DND-41 (cell line): ENCODE measurements at regions not wholly inside any gene's neighbourhood (a gene's known extent, or its start where the extent isn't known, plus 50 kb on each side); places are given as distances from the start of the nearest gene placed in this dataset.
"Not testable (repeated sequence)": the region's sequence is repeated elsewhere in the genome, so short reads cannot be mapped to it uniquely, and the experiment has no call there.

Source experiments
- ATAC-seq: fragments of 200-7000 bp; cut with Tn5 transposase; 3 replicates; pipeline ENCODE4 v1.9.1; 2021; ENCODE audit warnings: low read depth; ENCODE audit not compliant: insufficient read depth
- DNase-seq: peaks from one replicate; pipeline ENCODE4 v3.0.0-alpha.2; 2020
- H2AFZ ChIP-seq: 2 replicates; pipeline ENCODE4 v1.6.0; 2012; ENCODE audit warnings: low read depth, low read length
- H3K27ac ChIP-seq: 2 replicates; pipeline ENCODE4 v1.5.1; 2012; ENCODE audit warnings: low read length, inconsistent platforms
- H3K27me3 ChIP-seq: fragments of 200-600 bp; sonication (generic); 2 replicates; pipeline ENCODE4 v1.6.0; 2012; ENCODE audit warnings: low read length, mild to moderate bottlenecking, inconsistent platforms; ENCODE audit not compliant: insufficient read depth, poor library complexity
- H3K36me3 ChIP-seq: 2 replicates; pipeline ENCODE4 v1.5.1; 2012; ENCODE audit warnings: low read length, inconsistent platforms; ENCODE audit not compliant: insufficient read depth
- H3K4me1 ChIP-seq: 2 replicates; pipeline ENCODE4 v1.5.1; 2012; ENCODE audit warnings: mild to moderate bottlenecking, low read length; ENCODE audit not compliant: insufficient read depth
- H3K4me2 ChIP-seq: 2 replicates; pipeline ENCODE4 v1.6.0; 2012; ENCODE audit warnings: mild to moderate bottlenecking, moderate library complexity, low read length, inconsistent platforms; ENCODE audit not compliant: insufficient read depth
- H3K4me3 ChIP-seq, 2 experiments: fragments of 200-600 bp in 1 of 2; shearing (Covaris generic) in 1 of 2; 2 replicates each; pipeline ENCODE4 v1.5.1; 2012 to 2016; ENCODE audit warnings: inconsistent platforms in 2 of 2, low read length in 2 of 2, mild to moderate bottlenecking in 2 of 2, low read depth in 1 of 2, moderate library complexity in 1 of 2
- H3K79me2 ChIP-seq: 2 replicates; pipeline ENCODE4 v1.6.0; 2012; ENCODE audit warnings: low read length, inconsistent platforms; ENCODE audit not compliant: insufficient read depth
- H3K9ac ChIP-seq: 2 replicates; pipeline ENCODE4 v1.6.0; 2012; ENCODE audit warnings: low read depth, mild to moderate bottlenecking, inconsistent platforms, low read length, moderate library complexity
- H3K9me3 ChIP-seq: 2 replicates; pipeline ENCODE4 v1.5.1; 2012; ENCODE audit warnings: low read length, moderate library complexity, mild to moderate bottlenecking, inconsistent platforms; ENCODE audit not compliant: insufficient read depth, severe bottlenecking
- H4K20me1 ChIP-seq: 2 replicates; pipeline ENCODE4 v1.6.0; 2012; ENCODE audit warnings: low read length; ENCODE audit not compliant: insufficient read depth
- EZH2 ChIP-seq: IDR thresholded peaks from 3 replicates; pipeline ENCODE4 v1.6.1; 2012; ENCODE audit warnings: borderline replicate concordance, low read depth, mild to moderate bottlenecking, moderate library complexity, low read length, inconsistent platforms; ENCODE audit not compliant: severe bottlenecking
- TF ChIP-seq, protein P1 (sequence below): IDR thresholded peaks from 2 replicates; pipeline ENCODE4 v1.5.1; 2012; ENCODE audit warnings: borderline replicate concordance, low read length, moderate library complexity, mild to moderate bottlenecking; ENCODE audit not compliant: poor library complexity, severe bottlenecking; ENCODE audit errors: extremely low read depth

DNA sequence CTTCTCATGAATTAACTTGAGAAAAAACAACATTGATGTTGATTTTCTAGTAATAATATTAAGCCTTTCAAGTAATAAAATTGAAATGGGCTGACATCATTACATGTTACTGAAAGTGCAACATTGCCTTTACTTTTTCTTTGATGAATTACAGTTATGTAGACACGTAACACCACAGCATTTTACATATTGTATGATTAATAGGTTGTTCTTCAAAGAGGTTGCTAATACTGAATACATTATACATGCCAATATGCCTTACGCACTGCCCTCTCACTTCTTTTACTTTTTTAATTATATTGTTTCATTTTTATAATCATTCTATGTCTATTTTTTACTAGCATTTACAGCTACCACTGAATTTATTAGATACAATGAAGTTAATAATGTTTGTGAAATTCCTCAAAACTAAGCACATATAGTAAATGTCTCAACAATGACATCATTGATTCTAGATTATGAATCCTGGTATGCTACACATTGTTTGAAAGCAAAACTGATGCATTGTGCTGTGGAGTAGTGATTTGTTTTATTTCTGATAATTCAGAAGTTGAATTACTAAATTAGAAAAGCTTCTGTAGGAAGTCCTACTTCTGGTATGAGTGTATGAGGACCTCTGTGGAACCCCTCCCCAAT is 464.4 kb upstream of the IZUMO3 start:
- H3K9me3 ChIP-seq = no peaks in the 10 kb centered on the region
- no peak overlapping the region for H2AFZ ChIP-seq
- no peak overlapping the region for H3K27ac ChIP-seq
- H3K27me3 ChIP-seq = no peaks in the 10 kb centered on the region
- no peaks in the 10 kb centered on the region for H3K79me2 ChIP-seq
- no peaks in the 10 kb centered on the region for H3K36me3 ChIP-seq
- no peaks in the 10 kb centered on the region for H3K4me1 ChIP-seq
- H3K4me2 ChIP-seq = no peak overlapping the region
- no peak for TF ChIP-seq EZH2
- TF ChIP-seq, protein P1, sequence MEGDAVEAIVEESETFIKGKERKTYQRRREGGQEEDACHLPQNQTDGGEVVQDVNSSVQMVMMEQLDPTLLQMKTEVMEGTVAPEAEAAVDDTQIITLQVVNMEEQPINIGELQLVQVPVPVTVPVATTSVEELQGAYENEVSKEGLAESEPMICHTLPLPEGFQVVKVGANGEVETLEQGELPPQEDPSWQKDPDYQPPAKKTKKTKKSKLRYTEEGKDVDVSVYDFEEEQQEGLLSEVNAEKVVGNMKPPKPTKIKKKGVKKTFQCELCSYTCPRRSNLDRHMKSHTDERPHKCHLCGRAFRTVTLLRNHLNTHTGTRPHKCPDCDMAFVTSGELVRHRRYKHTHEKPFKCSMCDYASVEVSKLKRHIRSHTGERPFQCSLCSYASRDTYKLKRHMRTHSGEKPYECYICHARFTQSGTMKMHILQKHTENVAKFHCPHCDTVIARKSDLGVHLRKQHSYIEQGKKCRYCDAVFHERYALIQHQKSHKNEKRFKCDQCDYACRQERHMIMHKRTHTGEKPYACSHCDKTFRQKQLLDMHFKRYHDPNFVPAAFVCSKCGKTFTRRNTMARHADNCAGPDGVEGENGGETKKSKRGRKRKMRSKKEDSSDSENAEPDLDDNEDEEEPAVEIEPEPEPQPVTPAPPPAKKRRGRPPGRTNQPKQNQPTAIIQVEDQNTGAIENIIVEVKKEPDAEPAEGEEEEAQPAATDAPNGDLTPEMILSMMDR = no peak
- ATAC-seq (no peak), DNase-seq (no peak)
- H4K20me1 ChIP-seq = no peaks in the 10 kb centered on the region
- H3K4me3 ChIP-seq = no peak overlapping the region
- no peak overlapping the region for H3K9ac ChIP-seq

DNA sequence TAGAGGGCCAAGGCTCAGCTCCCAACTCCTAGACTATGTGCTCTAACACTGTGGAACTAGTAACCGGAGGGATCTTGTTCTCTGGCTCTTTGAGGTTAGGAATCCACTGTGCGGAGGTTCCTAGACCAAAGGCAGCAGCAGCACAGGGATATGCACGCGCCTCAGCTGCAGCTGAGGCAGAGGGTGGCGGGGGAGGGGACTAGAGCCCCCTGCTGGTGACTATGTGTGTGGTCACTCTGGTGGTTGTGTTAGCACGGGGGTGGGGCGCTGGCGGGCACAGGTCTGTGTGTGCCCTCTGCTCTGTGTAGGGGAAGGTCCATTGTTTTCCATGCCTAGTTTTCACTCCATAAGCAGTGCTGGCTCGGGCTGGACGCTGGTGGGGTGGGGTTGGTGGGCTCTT is 458.0 kb upstream of the IZUMO3 start:
- no peaks in the 10 kb centered on the region for H3K9me3 ChIP-seq
- H4K20me1 ChIP-seq = no peaks in the 10 kb centered on the region
- ATAC-seq (no peak), DNase-seq (no peak)
- no peaks in the 10 kb centered on the region for H3K36me3 ChIP-seq
- no peaks in the 10 kb centered on the region for H3K27me3 ChIP-seq
- no peak overlapping the region for H3K4me2 ChIP-seq
- H3K9ac ChIP-seq = no peak overlapping the region
- H3K27ac ChIP-seq = no peak overlapping the region
- no peaks in the 10 kb centered on the region for H3K4me1 ChIP-seq
- TF ChIP-seq, protein P1 = no peak
- TF ChIP-seq EZH2 = no peak
- no peak overlapping the region for H3K4me3 ChIP-seq
- no peaks in the 10 kb centered on the region for H3K79me2 ChIP-seq
- no peak overlapping the region for H2AFZ ChIP-seq

DNA sequence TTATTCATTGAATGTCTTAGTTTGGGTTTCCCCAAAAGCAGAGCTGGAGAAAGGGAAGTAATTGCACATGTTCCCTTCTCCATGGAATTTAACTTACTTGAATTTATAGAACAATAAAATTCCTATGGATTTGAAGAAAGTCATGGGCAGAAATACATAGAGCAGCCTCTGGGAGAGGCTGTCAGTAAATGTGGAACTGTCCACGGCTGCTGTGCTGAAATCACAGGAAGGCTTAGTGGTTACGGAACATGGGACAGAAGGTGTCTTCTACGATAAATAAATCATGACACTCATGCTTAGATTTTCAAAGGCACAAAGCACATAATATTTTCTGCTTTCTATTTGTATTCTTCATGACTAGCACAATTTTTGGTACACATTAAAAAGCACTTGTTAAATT is 440.6 kb upstream of the IZUMO3 start:
- DNase-seq (no peak), ATAC-seq (no peak)
- TF ChIP-seq, protein P1 = no peak
- no peak for TF ChIP-seq EZH2
- Histone ChIP-seq H3K9ac (no peak overlapping the region), H3K27ac (no peak overlapping the region), H3K36me3 (no peaks in the 10 kb centered on the region), H3K4me2 (no peak overlapping the region), H4K20me1 (no peaks in the 10 kb centered on the region), H3K79me2 (no peaks in the 10 kb centered on the region), H2AFZ (no peak overlapping the region), H3K4me3 (no peak overlapping the region), H3K9me3 (no peaks in the 10 kb centered on the region), H3K4me1 (no peaks in the 10 kb centered on the region), H3K27me3 (no peaks in the 10 kb centered on the region)

DNA sequence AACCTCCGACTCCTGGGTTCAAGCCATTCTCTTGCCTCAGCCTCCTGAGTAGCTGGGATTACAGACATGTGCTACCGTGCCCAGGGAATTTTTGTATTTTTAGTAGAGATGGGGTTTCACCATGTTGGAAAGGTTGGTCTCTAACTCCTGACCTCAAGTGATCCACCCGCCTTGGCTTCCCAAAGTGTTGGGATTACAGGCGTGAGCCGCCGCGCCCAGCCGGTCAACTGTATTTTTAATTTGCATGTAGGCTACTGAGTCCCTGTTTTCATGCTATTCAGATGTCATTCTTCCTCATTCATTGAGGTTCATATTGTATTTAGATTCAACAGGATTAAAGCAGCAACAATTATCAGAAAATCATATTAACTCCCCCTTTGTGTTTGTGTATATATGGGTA is 425.1 kb upstream of the IZUMO3 start:
- DNase-seq, H3K4me1 ChIP-seq, H2AFZ ChIP-seq, H3K9ac ChIP-seq, H3K79me2 ChIP-seq, H3K9me3 ChIP-seq, H3K27me3 ChIP-seq, H3K27ac ChIP-seq, H4K20me1 ChIP-seq, ATAC-seq, H3K36me3 ChIP-seq, H3K4me3 ChIP-seq, H3K4me2 ChIP-seq: not testable (repeated sequence)
